GM23338 (cell line): ENCODE measurements at regions not wholly inside any gene's neighbourhood (a gene's known extent, or its start where the extent isn't known, plus 50 kb on each side); places are given as distances from the start of the nearest gene placed in this dataset.

Source experiments
- ATAC-seq: fragments of 200-7000 bp; cut with Tn5 transposase; 3 replicates; pipeline ENCODE4 v1.9.1; 2020
- DNase-seq: peaks from one replicate; pipeline ENCODE4 v3.0.0-alpha.2; 2015; ENCODE audit warnings: low spot score
- H2AFZ ChIP-seq: fragments of 200-600 bp; sonication (generic); 2 replicates; pipeline ENCODE4 v1.8.0; 2016; ENCODE audit warnings: antibody characterized with exemption, mild to moderate bottlenecking, moderate library complexity
- H3F3A ChIP-seq: fragments of 200-600 bp; sonication (generic); replicated peaks from 2 replicates; pipeline ENCODE4 v1.8.0; 2017; ENCODE audit warnings: antibody characterized with exemption, mixed run types, low read depth
- H3K27ac ChIP-seq: fragments of 200-600 bp; sonication (generic); 2 replicates; pipeline ENCODE4 v1.6.1; 2016; ENCODE audit warnings: low read depth
- H3K27me3 ChIP-seq: fragments of 200-600 bp; sonication (generic); 2 replicates; pipeline ENCODE4 v1.8.0; 2016; ENCODE audit warnings: mild to moderate bottlenecking, mixed run types, moderate library complexity; ENCODE audit not compliant: insufficient read depth
- H3K36me3 ChIP-seq: fragments of 200-600 bp; sonication (generic); 2 replicates; pipeline ENCODE4 v1.8.0; 2016; ENCODE audit warnings: mild to moderate bottlenecking; ENCODE audit not compliant: insufficient read depth
- H3K4me1 ChIP-seq: fragments of 200-600 bp; sonication (generic); 2 replicates; pipeline ENCODE4 v1.8.0; 2016; ENCODE audit warnings: mild to moderate bottlenecking, moderate library complexity; ENCODE audit not compliant: insufficient read depth
- H3K4me2 ChIP-seq: fragments of 200-600 bp; sonication (generic); 2 replicates; pipeline ENCODE4 v1.7.1; 2017; ENCODE audit warnings: mixed run types
- H3K4me3 ChIP-seq: fragments of 200-600 bp; sonication (generic); 2 replicates; pipeline ENCODE4 v1.6.1; 2016; ENCODE audit warnings: mixed run types
- H3K79me2 ChIP-seq: fragments of 200-600 bp; sonication (generic); replicated peaks from 2 replicates; pipeline ENCODE4 v1.8.0; 2017; ENCODE audit warnings: mild to moderate bottlenecking; ENCODE audit not compliant: insufficient read depth
- H3K9me2 ChIP-seq: fragments of 200-600 bp; sonication (generic); 2 replicates; pipeline ENCODE4 v1.8.0; 2017; ENCODE audit not compliant: insufficient read depth
- H4K20me1 ChIP-seq: fragments of 200-600 bp; sonication (generic); replicated peaks from 2 replicates; pipeline ENCODE4 v1.8.0; 2017; ENCODE audit warnings: mild to moderate bottlenecking; ENCODE audit not compliant: insufficient read depth
- H3K27ac Mint-ChIP-seq: 2 replicates; pipeline ENCODE4 v1.8.0; 2020; ENCODE audit warnings: inconsistent platforms, mild to moderate bottlenecking, moderate library complexity, mixed read lengths
- H3K27me3 Mint-ChIP-seq: 3 replicates; pipeline ENCODE4 v1.8.0; 2022; ENCODE audit warnings: low read depth, mild to moderate bottlenecking, moderate library complexity, mixed read lengths, inconsistent platforms; ENCODE audit not compliant: insufficient read depth, poor library complexity
- H3K36me3 Mint-ChIP-seq: 3 replicates; pipeline ENCODE4 v1.8.0; 2021; ENCODE audit warnings: low read depth, mild to moderate bottlenecking, inconsistent platforms, moderate library complexity, mixed read lengths
- H3K4me1 Mint-ChIP-seq: 3 replicates; pipeline ENCODE4 v1.8.0; 2020; ENCODE audit warnings: mild to moderate bottlenecking, inconsistent platforms, mixed read lengths
- H3K4me3 Mint-ChIP-seq: 3 replicates; pipeline ENCODE4 v1.8.0; 2021; ENCODE audit warnings: moderate library complexity, mild to moderate bottlenecking, inconsistent platforms, mixed read lengths
- H3K9me3 Mint-ChIP-seq: 3 replicates; pipeline ENCODE4 v1.8.0; 2020; ENCODE audit warnings: moderate library complexity, mild to moderate bottlenecking, inconsistent platforms, mixed read lengths
- EZH2phosphoT487 ChIP-seq: fragments of 200-600 bp; sonication (generic); IDR thresholded peaks from one replicate; pipeline ENCODE4 v1.8.1; 2018; ENCODE audit warnings: antibody characterized with exemption; ENCODE audit not compliant: unreplicated experiment
- POLR2AphosphoS5 ChIP-seq: IDR thresholded peaks from 2 replicates; pipeline ENCODE4 v1.6.1; 2016; ENCODE audit warnings: antibody characterized with exemption, low read depth
- ZNF114 ChIP-seq: fragments of 250-450 bp; sonication (Bioruptor Pico); IDR thresholded peaks from 2 replicates; pipeline ENCODE4 v1.5.0; 2020; ENCODE audit warnings: mild to moderate bottlenecking, moderate library complexity
- TF ChIP-seq, protein P1 (sequence below): fragments of 250-450 bp; sonication (Bioruptor Pico); IDR thresholded peaks from 2 replicates; pipeline ENCODE4 v1.5.0; 2020; ENCODE audit warnings: mild to moderate bottlenecking, moderate library complexity
- TF ChIP-seq, protein P2 (sequence below): IDR thresholded peaks from 2 replicates; pipeline ENCODE4 v1.6.1; 2016; ENCODE audit warnings: antibody characterized with exemption

- TF ChIP-seq, protein P1, sequence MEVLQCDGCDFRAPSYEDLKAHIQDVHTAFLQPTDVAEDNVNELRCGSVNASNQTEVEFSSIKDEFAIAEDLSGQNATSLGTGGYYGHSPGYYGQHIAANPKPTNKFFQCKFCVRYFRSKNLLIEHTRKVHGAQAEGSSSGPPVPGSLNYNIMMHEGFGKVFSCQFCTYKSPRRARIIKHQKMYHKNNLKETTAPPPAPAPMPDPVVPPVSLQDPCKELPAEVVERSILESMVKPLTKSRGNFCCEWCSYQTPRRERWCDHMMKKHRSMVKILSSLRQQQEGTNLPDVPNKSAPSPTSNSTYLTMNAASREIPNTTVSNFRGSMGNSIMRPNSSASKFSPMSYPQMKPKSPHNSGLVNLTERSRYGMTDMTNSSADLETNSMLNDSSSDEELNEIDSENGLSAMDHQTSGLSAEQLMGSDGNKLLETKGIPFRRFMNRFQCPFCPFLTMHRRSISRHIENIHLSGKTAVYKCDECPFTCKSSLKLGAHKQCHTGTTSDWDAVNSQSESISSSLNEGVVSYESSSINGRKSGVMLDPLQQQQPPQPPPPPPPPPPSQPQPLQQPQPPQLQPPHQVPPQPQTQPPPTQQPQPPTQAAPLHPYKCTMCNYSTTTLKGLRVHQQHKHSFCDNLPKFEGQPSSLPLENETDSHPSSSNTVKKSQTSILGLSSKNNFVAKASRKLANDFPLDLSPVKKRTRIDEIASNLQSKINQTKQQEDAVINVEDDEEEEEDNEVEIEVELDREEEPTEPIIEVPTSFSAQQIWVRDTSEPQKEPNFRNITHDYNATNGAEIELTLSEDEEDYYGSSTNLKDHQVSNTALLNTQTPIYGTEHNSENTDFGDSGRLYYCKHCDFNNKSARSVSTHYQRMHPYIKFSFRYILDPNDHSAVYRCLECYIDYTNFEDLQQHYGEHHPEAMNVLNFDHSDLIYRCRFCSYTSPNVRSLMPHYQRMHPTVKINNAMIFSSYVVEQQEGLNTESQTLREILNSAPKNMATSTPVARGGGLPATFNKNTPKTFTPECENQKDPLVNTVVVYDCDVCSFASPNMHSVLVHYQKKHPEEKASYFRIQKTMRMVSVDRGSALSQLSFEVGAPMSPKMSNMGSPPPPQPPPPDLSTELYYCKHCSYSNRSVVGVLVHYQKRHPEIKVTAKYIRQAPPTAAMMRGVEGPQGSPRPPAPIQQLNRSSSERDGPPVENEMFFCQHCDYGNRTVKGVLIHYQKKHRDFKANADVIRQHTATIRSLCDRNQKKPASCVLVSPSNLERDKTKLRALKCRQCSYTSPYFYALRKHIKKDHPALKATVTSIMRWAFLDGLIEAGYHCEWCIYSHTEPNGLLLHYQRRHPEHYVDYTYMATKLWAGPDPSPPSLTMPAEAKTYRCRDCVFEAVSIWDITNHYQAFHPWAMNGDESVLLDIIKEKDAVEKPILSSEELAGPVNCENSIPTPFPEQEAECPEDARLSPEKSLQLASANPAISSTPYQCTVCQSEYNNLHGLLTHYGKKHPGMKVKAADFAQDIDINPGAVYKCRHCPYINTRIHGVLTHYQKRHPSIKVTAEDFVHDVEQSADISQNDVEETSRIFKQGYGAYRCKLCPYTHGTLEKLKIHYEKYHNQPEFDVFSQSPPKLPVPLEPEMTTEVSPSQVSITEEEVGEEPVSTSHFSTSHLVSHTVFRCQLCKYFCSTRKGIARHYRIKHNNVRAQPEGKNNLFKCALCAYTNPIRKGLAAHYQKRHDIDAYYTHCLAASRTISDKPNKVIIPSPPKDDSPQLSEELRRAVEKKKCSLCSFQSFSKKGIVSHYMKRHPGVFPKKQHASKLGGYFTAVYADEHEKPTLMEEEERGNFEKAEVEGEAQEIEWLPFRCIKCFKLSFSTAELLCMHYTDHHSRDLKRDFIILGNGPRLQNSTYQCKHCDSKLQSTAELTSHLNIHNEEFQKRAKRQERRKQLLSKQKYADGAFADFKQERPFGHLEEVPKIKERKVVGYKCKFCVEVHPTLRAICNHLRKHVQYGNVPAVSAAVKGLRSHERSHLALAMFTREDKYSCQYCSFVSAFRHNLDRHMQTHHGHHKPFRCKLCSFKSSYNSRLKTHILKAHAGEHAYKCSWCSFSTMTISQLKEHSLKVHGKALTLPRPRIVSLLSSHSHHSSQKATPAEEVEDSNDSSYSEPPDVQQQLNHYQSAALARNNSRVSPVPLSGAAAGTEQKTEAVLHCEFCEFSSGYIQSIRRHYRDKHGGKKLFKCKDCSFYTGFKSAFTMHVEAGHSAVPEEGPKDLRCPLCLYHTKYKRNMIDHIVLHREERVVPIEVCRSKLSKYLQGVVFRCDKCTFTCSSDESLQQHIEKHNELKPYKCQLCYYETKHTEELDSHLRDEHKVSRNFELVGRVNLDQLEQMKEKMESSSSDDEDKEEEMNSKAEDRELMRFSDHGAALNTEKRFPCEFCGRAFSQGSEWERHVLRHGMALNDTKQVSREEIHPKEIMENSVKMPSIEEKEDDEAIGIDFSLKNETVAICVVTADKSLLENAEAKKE, result no peak
- TF ChIP-seq, protein P2, sequence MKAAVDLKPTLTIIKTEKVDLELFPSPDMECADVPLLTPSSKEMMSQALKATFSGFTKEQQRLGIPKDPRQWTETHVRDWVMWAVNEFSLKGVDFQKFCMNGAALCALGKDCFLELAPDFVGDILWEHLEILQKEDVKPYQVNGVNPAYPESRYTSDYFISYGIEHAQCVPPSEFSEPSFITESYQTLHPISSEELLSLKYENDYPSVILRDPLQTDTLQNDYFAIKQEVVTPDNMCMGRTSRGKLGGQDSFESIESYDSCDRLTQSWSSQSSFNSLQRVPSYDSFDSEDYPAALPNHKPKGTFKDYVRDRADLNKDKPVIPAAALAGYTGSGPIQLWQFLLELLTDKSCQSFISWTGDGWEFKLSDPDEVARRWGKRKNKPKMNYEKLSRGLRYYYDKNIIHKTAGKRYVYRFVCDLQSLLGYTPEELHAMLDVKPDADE, result no peak
- TF ChIP-seq POLR2AphosphoS5 (no peak), EZH2phosphoT487 (no peak)
Measured at GRCh38 chr14:76577837-76578236, 183.4 kb upstream of the VASH1 start (continued).

DNA sequence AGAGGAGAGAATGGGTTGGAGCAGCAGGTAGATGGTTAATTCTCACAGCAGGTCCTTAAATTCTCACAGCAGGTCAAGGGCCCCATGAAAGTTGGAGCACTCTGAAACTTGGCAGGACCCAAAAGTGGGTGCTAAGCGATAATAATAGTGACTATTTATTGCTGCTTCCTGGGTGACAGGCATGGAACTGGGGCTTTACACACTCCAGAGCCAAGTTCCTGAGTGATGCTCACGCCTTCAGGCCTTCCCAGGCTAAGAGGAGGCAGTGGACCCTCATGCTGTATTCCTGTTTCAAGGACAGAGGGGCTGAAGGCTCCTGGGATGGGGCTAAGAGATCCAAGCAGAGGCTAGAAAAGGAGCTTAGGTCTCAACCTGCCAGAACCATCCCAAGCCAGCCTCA is 180.9 kb upstream of the VASH1 start:
- no peak overlapping the region for H3K27ac ChIP-seq
- no peaks in the 10 kb centered on the region for H3K4me1 Mint-ChIP-seq
- H3F3A ChIP-seq, result no peaks in the 10 kb centered on the region
- ATAC-seq, result no peak
- H3K36me3 Mint-ChIP-seq, result no peaks in the 10 kb centered on the region
- H4K20me1 ChIP-seq, result no peaks in the 10 kb centered on the region
- H3K4me3 ChIP-seq, result no peak overlapping the region
- H3K4me2 ChIP-seq, result no peak overlapping the region
- H3K27me3 Mint-ChIP-seq, result peaks cover 3% of the 10 kb centered on the region
- no peaks in the 10 kb centered on the region for H3K9me2 ChIP-seq
- no peak overlapping the region for H3K27ac Mint-ChIP-seq
- H2AFZ ChIP-seq, result no peak overlapping the region
- H3K79me2 ChIP-seq, result no peaks in the 10 kb centered on the region
- H3K27me3 ChIP-seq, result no peaks in the 10 kb centered on the region
- DNase-seq, result no peak
- TF ChIP-seq ZNF114 (CRISPR knock-in tag), result no peak
- TF ChIP-seq POLR2AphosphoS5, result no peak
- no peaks in the 10 kb centered on the region for H3K4me1 ChIP-seq
- H3K9me3 Mint-ChIP-seq, result peaks cover 3% of the 10 kb centered on the region; the same call in 2 of the 3 replicates
- H3K36me3 ChIP-seq, result no peaks in the 10 kb centered on the region
- no peak overlapping the region for H3K4me3 Mint-ChIP-seq
